ENCODE measurements at regions not wholly inside any gene's neighbourhood (a gene's known extent, or its start where the extent isn't known, plus 50 kb on each side); places are given as distances from the start of the nearest gene placed in this dataset.

GRCh38 chr15:101556273-101556672 is 66.8 kb upstream of the PCSK6 start:
- TF ChIP-seq CTCF (IDR thresholded peaks at IDR 0.05; ENCODE audit: low read depth, low read length, poor library complexity, severe bottlenecking) (no peak), EZH2phosphoT487 (IDR thresholded peaks at IDR 0.05; ENCODE audit: borderline replicate concordance, low read length) (no peak)

Data from DOHH2 (cell line).